ENCODE measurements at regions not wholly inside any gene's neighbourhood (a gene's known extent, or its start where the extent isn't known, plus 50 kb on each side); places are given as distances from the start of the nearest gene placed in this dataset.

GRCh38 chr2:49860834-49861233 is 706.5 kb upstream of the FSHR start:
- TF ChIP-seq NFXL1 (IDR thresholded peaks at IDR 0.05; ENCODE audit: borderline replicate concordance) (no peak), NR2C1 (IDR thresholded peaks at IDR 0.05) (no peak), PAX5 (IDR thresholded peaks at IDR 0.05; ENCODE audit: borderline replicate concordance, low read depth, low read length) (no peak)
